Nephron (organoid): ENCODE measurements at regions not wholly inside any gene's neighbourhood (a gene's known extent, or its start where the extent isn't known, plus 50 kb on each side); places are given as distances from the start of the nearest gene placed in this dataset.
A peak's percentile ranks its signal among the peaks of the same experiment; 100 is the strongest.

ENCODE experiments used
- H3K27ac Mint-ChIP-seq, 3 experiments: 2 replicates each; pipeline ENCODE4 v1.8.0; 2020; ENCODE audit warnings: mixed read lengths in 3 of 3, mild to moderate bottlenecking in 2 of 3, moderate library complexity in 1 of 3
- H3K27me3 Mint-ChIP-seq: 2 replicates; pipeline ENCODE4 v1.8.0; 2021; ENCODE audit warnings: low read depth, mild to moderate bottlenecking, moderate library complexity, mixed read lengths
- H3K36me3 Mint-ChIP-seq: 2 replicates; pipeline ENCODE4 v1.8.0; 2020; ENCODE audit warnings: low read depth, mixed read lengths
- H3K4me1 Mint-ChIP-seq: 2 replicates; pipeline ENCODE4 v1.8.0; 2020; ENCODE audit warnings: mixed read lengths
- H3K4me3 Mint-ChIP-seq, 3 experiments: 2 replicates each; pipeline ENCODE4 v1.8.0; 2020; ENCODE audit warnings: mild to moderate bottlenecking in 3 of 3, mixed read lengths in 3 of 3, moderate library complexity in 2 of 3
- H3K9me3 Mint-ChIP-seq: 2 replicates; pipeline ENCODE4 v1.8.0; 2020; ENCODE audit warnings: mixed read lengths
- CTCF ChIP-seq, 3 experiments: fragments of 200-600 bp; sonication (generic); IDR thresholded peaks; one replicate each; pipeline ENCODE4 v1.5.0; 2021; ENCODE audit warnings: antibody characterized with exemption in 3 of 3; ENCODE audit not compliant: unreplicated experiment in 3 of 3

GRCh38 chrX:141439651-141440050, 144.9 kb downstream of the SPANXA1 start:
- H3K27me3 Mint-ChIP-seq: no peaks in the 10 kb centered on the region
- H3K9me3 Mint-ChIP-seq: peaks cover 5% of the 10 kb centered on the region
- no peak for TF ChIP-seq CTCF (IDR thresholded peaks at IDR 0.05; ENCODE audit: unreplicated experiment in 3 of 3)
- no peaks in the 10 kb centered on the region for H3K36me3 Mint-ChIP-seq
- H3K4me3 Mint-ChIP-seq: no peak overlapping the region
- no peak overlapping the region for H3K27ac Mint-ChIP-seq
- H3K4me1 Mint-ChIP-seq: no peaks in the 10 kb centered on the region

GRCh38 chrX:141415889-141416288, 168.6 kb downstream of the SPANXA1 start:
- Mint-ChIP-seq H3K4me3 (no peak overlapping the region), H3K27ac (no peak overlapping the region), H3K27me3 (no peaks in the 10 kb centered on the region)

GRCh38 chrX:141405853-141406492, 163.7 kb upstream of the SPANXC start:
- H3K27me3 Mint-ChIP-seq: no peaks in the 10 kb centered on the region
- no peak overlapping the region for H3K4me3 Mint-ChIP-seq
- TF ChIP-seq CTCF (IDR thresholded peaks at IDR 0.05; ENCODE audit: unreplicated experiment in 3 of 3): no peak
- no peaks in the 10 kb centered on the region for H3K36me3 Mint-ChIP-seq
- H3K4me1 Mint-ChIP-seq: peaks cover 5% of the 10 kb centered on the region
- peak overlapping the region in 1 of 3 experiments; percentile 15 for H3K27ac Mint-ChIP-seq
- peaks cover 10% of the 10 kb centered on the region for H3K9me3 Mint-ChIP-seq

More at GRCh38 chrX:141415889-141416288, 168.6 kb downstream of the SPANXA1 start:
- no peaks in the 10 kb centered on the region for H3K4me1 Mint-ChIP-seq
- TF ChIP-seq CTCF (IDR thresholded peaks at IDR 0.05; ENCODE audit: unreplicated experiment in 3 of 3): no peak
- H3K36me3 Mint-ChIP-seq: no peaks in the 10 kb centered on the region
- H3K9me3 Mint-ChIP-seq: peaks cover 6% of the 10 kb centered on the region

GRCh38 chrX:141405486-141405852, 163.2 kb upstream of the SPANXC start:
- Mint-ChIP-seq H3K4me1 (peaks cover 5% of the 10 kb centered on the region), H3K9me3 (peaks cover 10% of the 10 kb centered on the region), H3K4me3 (no peak overlapping the region), H3K36me3 (no peaks in the 10 kb centered on the region), H3K27me3 (no peaks in the 10 kb centered on the region), H3K27ac (no peak overlapping the region)
- TF ChIP-seq CTCF (IDR thresholded peaks at IDR 0.05; ENCODE audit: unreplicated experiment in 3 of 3): no peak

GRCh38 chrX:141402897-141403610, 160.7 kb upstream of the SPANXC start:
- Mint-ChIP-seq H3K4me1 (peaks cover 5% of the 10 kb centered on the region), H3K36me3 (no peaks in the 10 kb centered on the region), H3K4me3 (no peak overlapping the region), H3K27ac (no peak overlapping the region), H3K9me3 (peaks cover 18% of the 10 kb centered on the region), H3K27me3 (no peaks in the 10 kb centered on the region)
- TF ChIP-seq CTCF (IDR thresholded peaks at IDR 0.05; ENCODE audit: unreplicated experiment in 3 of 3): no peak

- H3K36me3 Mint-ChIP-seq: no peaks in the 10 kb centered on the region
- no peaks in the 10 kb centered on the region for H3K4me1 Mint-ChIP-seq
- H3K9me3 Mint-ChIP-seq: peaks cover 11% of the 10 kb centered on the region
- no peaks in the 10 kb centered on the region for H3K27me3 Mint-ChIP-seq
- TF ChIP-seq CTCF (IDR thresholded peaks at IDR 0.05; ENCODE audit: unreplicated experiment in 3 of 3): no peak
- no peak overlapping the region for H3K4me3 Mint-ChIP-seq
- H3K27ac Mint-ChIP-seq: no peak overlapping the region
Measured at GRCh38 chrX:141396536-141396935, 154.2 kb upstream of the SPANXC start.
